Stimulated activated CD4-positive, alpha-beta T cell treated with anti-CD3 and anti-CD28 coated beads, Interleukin-12 subunit alpha, Interleukin-12 subunit beta, amount 100 ng/mL, for 4 hours (primary cell): ENCODE measurements at regions not wholly inside any gene's neighbourhood (a gene's known extent, or its start where the extent isn't known, plus 50 kb on each side); places are given as distances from the start of the nearest gene placed in this dataset.
"Not testable (repeated sequence)": the region's sequence is repeated elsewhere in the genome, so short reads cannot be mapped to it uniquely, and the experiment has no call there.

Experiments
- DNase-seq: peaks from one replicate; pipeline ENCODE4 v3.0.0-alpha.2; 2020

DNA sequence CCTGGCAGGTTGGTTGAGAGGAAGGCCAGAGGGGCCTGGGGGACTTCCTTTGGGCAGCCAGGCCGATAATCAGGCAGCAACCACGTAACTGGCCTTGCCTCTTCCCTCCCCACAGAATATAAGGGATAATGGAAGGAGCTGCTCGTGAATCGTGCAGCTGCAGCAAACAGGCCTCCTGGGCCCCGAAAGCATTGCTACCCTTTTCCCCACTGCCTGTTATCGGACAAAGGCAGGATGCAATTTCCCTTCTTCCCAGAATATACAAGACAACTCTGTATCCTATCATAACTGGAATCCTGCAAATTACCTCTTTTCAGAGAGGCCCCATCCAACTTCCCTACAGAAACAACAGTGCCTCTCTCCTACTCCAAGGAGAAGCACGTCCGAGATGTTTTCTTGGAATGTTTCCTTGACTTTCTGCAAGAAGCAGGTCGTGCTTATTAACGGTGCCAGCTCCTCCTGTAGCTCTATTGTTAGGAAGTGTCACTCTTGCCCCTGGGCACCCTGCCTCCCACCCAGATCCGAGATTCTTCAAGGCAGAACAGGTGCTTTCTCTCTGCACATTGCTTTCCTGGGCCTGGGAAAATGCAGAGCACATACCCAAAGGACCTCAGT is 106.0 kb upstream of the TIAM1 start:
- no peak for DNase-seq

DNA sequence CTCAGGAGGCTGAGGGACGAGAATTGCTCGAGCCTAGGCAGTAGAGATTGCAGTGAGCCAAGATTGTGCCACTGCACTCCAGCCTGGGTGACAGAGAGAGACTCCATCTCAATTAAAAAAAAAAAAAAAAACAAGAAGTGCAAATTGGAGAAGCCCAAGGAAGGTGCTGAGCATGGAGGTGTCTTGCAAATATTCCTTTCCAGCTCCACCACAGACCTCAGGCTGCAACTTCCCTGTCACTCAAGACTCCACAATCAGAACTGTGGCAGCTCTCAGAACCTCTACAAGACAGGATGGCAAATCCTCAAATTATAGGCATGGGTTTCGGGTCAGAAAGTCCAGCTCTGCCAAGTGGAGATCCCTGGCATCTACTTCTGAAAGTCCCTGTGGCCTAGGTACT is 104.4 kb upstream of the TIAM1 start:
- no peak for DNase-seq

- DNase-seq = no peak
Observed at GRCh38 chr21:31447505-31447904, 103.4 kb upstream of the TIAM1 start.

DNA sequence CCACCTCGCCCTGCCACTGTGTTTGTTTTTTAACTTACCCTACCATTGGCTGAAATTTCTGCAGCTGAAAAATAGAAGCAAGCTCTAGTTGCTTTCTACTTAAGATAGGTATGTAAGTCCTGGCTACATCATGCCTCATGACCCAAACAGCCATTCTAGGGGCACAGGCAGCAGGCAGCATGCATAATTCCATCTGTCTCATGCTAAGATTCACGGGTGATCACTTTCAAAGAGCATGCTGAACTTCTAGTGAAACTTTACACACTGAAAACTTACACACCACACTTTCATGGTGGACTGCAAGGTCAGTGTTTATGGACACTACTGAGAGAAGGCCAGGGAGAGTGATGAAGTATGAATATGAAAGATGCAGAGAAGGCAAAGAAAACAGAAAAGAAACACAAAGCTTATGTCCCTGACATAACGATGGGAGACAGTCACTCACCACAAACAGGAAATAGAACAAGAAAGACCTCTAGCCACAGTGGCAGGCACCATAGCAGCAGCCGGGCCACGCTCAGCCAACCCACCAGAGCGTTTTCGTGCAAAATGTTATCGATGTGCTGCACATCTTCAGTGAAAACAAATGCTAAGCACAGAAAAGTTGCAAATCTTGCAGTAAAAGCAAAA is 102.3 kb upstream of the TIAM1 start:
- no peak for DNase-seq

- no peak for DNase-seq
Observed at GRCh38 chr21:31445137-31445536, 101.1 kb upstream of the TIAM1 start.

DNA sequence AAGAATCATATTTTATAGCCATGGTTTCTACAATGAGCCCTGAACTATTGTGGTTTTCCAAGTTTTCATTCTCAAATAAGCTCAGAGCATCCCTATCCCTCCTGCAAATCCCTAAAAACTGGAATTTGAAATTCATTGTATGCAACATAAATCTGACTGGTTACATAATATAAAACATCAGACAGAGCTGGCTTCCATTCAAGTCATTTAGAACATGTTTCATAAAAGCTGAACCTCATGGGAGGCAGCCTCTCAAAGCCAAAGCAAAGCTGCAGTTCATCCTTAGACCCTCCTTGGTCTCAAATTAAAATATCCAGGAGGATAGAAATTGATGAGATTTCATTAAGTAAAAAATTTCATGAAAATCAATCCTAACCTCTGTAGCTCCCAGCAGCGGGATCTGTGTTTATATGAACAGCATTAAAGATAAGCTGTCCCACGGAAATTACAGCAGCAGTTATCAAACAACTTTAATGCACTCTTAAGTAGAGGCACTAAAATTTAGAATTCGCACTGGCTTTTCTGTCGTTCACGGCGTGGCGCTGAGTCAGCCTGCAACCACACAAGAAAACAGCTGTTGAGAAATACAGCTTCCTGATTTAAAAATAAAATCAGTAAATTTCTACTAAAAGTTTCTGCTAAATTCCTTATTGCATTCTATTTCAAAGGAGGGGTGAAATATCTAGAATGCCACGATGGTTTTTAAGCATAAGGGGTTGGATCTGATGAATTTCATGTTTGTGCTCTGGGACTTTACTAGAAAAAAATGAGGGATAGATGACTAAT is 99.9 kb upstream of the TIAM1 start:
- DNase-seq = no peak

DNA sequence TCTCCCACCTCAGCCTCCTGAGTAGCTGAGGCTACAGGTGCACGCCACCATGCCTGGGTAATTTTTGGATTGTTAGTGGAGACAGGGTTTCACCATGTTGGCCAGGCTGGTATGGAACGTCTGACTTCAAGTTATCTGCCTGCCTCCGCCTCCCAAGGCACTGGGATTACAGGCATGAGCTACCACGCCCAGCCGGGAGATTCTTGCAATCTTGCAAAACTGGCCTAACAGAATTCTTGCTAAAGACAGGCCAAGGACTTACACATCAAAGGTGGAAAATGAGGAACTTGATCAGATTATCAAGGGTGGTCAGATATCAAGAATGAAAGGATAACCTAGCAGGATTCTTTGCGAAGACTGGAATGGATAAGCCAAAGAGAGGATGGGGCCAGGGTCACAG is 98.3 kb upstream of the TIAM1 start:
- DNase-seq = no peak

DNA sequence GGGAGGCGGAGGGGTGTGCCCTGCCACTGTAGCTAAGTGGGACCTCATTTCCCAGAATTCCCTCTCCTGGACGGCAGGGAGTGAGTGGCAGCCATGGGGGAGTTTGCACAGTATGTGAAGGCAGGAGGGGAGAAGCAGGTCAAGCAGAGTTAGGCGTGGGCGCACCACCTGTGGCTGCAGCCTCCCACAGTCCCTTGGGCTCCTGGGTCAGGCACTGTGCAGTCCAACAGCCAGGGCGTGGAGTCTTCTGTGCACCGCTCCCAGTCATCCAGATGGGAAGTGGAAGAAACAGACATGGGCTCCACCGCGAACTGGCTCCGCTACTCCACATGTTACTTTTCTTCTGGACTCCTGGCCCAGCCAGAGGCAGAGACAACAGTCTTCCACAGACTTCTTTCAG is 85.4 kb upstream of the TIAM1 start:
- no peak for DNase-seq

DNA sequence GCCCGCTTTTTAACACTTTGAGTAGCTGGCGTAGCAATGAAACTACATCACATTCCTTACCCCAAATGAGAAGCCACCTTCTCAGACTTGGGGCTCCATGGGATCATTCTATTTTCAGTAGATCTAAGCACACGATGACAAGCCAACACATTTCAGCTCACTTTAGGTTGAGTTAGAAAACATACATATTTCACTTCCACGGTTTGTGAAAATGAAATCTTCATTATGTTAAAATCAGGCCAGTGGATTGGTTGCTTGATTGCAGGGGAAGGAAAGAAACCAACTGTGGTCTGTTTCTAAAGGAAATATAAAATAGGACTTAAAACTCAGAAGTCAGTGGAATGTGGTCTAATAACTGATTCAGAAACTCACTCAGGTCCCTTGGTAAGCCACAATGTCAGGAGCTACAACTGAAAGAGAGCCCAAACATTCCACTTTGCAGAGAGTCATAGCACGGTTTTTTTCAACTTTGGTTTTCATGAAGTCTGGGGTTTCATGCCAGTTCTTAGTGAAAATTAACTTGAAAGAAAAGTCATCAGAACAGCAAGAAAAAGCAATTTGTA is 82.3 kb upstream of the TIAM1 start:
- no peak for DNase-seq

DNA sequence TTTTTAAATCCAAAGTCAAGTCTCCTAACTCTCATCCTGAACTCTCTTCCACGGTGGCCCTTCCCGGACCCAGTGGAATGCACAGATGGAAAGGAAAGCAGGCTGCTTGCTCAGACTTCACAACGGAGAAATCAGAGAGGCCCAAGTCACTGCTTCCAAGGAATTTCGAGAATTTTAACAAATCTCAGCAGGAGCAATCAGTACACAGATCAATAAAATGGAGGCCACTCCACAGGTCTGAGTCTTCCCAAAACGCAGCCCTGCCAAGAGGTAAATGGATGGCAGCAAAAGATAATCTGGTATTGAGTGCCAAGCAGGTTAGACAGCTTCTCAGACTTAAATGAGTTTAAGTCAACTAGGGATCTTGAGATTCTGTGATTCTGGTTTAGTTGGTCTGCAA is 81.1 kb upstream of the TIAM1 start:
- no peak for DNase-seq

DNA sequence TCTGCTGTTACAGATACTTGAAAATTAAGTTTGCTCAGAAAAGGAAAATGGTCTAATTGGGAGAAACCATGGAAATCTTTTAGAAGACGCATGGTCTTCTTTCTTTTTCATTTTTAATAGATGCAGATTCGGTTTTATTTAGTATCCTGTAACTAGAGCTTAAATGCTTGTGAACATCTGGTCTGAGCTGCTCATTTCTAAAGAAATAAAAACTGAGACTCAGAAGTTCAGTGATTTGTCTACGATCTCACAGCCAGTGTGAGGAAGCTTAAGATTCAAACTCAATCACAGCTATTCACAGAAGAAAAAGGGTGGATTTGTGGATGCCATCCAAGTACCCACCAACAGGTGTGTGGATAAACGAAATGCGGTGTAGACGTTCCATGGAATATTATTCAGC is 80.0 kb upstream of the TIAM1 start:
- no peak for DNase-seq

- no peak for DNase-seq
Observed at GRCh38 chr21:31420988-31421387, 76.9 kb upstream of the TIAM1 start.

DNA sequence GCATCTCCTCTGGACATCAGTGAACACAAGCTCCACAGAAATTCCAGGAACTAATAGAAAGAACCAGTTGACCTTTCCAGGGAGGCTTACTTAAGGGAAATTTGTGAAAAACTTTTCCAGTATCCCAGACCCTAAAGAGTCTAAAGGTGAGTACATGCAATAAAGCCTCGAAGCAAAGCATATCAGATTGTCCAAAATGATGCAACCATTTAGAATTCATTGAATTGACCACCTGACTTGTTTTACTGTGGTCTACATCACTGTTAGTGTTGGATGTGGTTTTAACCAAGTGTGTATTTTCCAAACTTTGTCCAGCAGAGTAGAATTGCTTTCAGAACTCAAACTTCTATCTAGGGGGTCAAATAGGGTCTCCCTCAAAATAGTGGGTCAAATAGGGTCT is 76.3 kb upstream of the TIAM1 start:
- DNase-seq = no peak

DNA sequence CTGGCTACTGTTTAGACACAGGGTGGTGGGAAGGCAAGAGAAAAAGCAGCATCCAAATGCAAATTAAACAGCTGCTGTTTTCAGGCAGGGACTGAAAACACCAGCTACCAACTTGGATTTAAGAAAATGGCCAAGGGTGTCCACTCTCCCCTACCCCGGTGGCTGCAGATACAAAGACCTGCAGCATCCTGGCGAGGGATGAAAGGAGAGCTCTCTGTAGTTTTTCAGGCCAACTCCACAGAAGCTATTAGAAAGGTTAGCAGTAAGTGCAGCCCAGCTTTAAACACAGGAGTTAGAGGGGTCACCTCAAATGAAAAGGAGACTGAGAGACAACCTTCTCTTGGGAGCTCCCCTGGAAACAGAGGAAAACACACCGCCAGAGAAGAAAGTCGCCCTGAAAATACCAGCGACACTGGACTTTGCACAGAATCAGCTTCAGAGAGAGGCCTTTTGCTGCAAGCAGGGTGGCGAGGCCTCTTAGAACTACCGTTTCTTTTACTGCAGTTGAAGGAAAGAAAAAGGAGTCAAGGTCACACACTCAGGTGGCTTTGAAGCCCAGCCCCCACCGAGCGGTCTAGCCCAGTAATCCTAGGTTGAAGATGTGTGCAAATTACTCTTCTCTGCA is 74.4 kb upstream of the TIAM1 start:
- no peak for DNase-seq

DNA sequence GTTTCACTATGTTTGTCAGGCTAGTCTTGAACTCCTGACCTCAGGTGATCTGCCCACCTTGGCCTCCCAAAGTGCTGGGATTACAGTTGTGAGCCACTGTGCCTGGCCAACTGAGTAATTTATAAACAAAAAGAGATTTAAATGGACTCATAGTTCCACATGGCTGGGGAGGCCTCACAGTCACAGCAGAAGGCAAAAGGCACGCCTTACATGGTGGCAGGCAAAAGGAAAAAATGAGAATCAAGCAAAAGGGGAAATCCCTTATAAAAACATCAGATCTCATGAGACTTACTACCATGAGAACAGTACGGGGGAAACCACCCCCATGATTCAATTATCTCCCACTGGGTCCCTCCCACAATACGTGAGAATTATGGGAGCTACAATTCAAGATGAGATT is 73.2 kb upstream of the TIAM1 start:
- DNase-seq = not testable (repeated sequence)

- DNase-seq = no peak
Observed at GRCh38 chr21:31416465-31416864, 72.4 kb upstream of the TIAM1 start.

- DNase-seq = no peak
Observed at GRCh38 chr21:31414263-31415000, 70.4 kb upstream of the TIAM1 start.

DNA sequence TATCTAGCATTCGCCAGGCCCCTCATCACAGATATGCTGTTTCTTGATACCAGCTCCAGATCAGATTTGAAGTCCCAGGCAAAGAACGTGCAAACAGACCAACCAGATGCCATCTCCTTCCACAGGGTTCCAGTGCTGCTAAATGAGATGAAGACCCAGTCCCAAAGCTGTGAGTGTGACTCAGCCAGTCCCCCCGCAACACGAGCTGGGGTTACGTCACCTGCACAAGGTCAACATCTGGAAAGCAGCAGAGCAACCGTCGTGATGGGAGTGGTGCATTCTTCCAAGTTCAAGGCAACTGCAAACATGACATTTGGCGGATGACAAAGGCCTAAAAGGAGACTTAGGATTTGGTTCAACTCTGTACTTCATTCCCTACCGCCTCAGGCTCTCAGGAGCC is 69.6 kb upstream of the TIAM1 start:
- no peak for DNase-seq

GRCh38 chr21:31410499-31411131 is 66.6 kb upstream of the TIAM1 start:
- no peak for DNase-seq

- DNase-seq = no peak
Observed at GRCh38 chr21:31409831-31410487, 65.9 kb upstream of the TIAM1 start.

DNA sequence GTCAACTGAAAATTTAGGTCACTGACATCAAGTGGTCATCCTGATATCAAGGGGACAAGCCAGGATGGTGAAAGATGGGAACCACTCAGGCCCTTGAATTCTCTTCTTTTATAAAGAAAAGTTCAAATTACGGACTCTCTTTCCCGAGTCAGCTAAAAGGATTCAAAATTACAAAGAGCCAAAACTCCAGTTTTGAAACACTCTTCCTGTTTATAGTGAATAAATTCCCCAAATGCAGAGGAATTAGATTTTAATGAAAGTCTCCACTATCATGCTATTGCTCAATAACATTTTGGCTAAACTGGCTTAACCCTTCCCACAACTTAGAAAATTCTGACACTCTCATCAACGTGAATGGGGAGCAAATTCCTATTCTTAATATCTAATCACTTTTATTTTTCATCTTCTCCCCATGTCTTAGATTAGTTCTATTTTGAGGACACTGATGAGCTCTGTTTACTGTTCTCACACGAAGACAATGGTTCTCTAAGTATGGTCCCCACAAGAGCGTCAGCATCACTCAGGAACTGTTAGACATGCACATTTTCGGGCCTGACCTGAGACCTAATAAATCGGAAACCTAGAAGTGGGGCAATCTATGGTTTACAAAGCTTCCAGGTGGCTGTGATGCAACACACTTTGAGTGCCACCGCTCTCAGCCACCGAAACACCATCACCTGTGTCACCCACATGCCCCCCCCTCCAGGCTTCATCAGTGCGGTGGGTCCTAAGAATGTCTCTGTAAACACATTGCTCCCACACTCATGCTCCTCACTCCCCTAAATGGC is 64.4 kb upstream of the TIAM1 start:
- no peak for DNase-seq
